T-helper 2 cell treated with Interferon-gamma antibody and Interleukin-4, amounts not matched to agents 5 μg/mL and 100 μg/mL, for 36 hours (primary cell): ENCODE measurements at regions not wholly inside any gene's neighbourhood (a gene's known extent, or its start where the extent isn't known, plus 50 kb on each side); places are given as distances from the start of the nearest gene placed in this dataset.

ENCODE experiments used
- DNase-seq: peaks from one replicate; pipeline ENCODE4 v3.0.0; 2021; ENCODE audit warnings: low spot score
- H3K27ac Mint-ChIP-seq: one replicate; pipeline ENCODE4 v1.8.0; 2021; ENCODE audit warnings: mild to moderate bottlenecking, mixed read lengths
- H3K27me3 Mint-ChIP-seq: one replicate; pipeline ENCODE4 v1.8.0; 2021; ENCODE audit warnings: low read depth, mixed read lengths
- H3K36me3 Mint-ChIP-seq: one replicate; pipeline ENCODE4 v1.8.0; 2021; ENCODE audit warnings: low read depth, mixed read lengths
- H3K4me1 Mint-ChIP-seq: one replicate; pipeline ENCODE4 v1.8.0; 2021; ENCODE audit warnings: low read depth, mixed read lengths
- H3K4me3 Mint-ChIP-seq: one replicate; pipeline ENCODE4 v1.8.0; 2022; ENCODE audit warnings: mild to moderate bottlenecking, moderate library complexity, mixed read lengths
- H3K9me3 Mint-ChIP-seq: one replicate; pipeline ENCODE4 v1.8.0; 2021; ENCODE audit warnings: mixed read lengths

DNA sequence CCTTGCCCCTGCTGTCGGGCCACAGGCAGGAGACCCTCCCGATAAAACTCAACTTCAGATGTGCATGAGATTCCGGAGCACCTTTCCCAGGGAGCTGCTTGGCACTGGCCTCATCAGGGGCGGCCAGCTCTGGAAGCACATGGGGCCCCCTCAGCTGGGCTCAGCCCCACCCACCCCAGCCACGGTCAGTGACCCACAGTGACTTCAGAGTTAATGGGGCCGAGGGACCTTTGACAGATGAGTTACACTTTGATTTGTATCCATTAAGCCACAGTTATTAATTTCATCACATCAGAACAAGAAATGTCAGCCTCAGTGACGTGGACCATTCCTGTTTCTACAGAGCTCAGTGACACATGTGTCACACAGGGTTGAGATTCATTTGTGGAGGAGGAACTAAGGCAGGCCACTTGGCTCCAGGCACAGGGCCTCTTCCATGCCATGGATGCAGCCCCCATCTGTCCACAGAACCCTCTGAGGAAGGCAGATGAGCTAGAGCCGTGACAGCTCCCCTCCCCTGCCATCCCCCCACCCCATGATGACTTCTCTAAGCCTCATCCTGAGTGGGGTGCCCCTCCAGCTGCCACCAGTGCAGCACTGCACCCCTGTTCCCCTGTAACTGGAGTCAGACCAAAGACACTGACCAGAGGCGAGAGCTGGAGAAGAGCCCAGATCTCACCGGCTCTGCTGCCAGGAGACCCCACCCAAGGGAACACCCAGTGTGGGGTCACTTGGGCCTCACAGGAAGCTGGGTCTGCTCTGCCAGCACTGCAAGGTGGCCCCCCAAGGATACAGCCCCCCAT is 69.4 kb upstream of the ADAMTS2 start:
- Mint-ChIP-seq H3K4me1 (no peaks in the 10 kb centered on the region), H3K9me3 (no peaks in the 10 kb centered on the region), H3K4me3 (no peak overlapping the region), H3K27me3 (no peaks in the 10 kb centered on the region), H3K36me3 (no peaks in the 10 kb centered on the region), H3K27ac (no peak overlapping the region)
- no peak for DNase-seq

DNA sequence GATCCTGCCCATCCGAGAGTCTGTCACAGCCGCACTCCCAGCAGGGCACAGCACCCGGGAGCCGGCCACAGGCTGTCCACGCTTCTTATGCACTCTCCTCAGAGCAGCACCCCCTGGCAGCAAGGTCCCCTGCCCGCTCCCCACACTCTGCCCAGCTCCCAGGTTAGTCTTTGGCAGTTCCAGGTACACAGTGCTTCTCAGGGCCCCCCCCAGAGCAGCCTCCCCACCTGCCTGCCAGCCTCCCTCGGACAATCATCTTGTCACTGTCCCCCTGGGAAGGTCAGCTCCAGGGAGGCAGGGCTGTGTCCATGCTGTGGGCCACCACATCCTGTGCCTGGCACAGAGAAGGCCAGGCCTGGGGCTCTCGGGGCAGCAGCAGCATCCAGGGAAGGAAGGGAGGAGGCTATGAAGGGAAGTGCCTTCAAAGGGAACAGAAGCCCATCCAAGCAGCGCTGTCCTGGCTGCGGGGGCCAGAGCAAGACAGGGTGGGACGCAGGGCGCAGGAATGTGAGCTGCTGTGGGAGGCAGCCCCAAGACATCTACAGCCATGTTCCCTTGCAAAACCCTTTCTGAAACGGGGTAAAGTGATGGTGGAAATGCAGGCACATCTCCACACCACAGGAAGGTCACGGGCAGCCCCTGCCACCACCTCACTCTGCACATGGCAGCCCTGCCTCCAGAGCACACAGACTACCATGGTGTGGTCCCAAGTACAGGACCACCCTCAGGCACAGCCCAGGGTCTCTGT is 68.6 kb upstream of the ADAMTS2 start:
- Mint-ChIP-seq H3K4me1 (no peaks in the 10 kb centered on the region), H3K27ac (no peak overlapping the region), H3K36me3 (no peaks in the 10 kb centered on the region), H3K27me3 (no peaks in the 10 kb centered on the region), H3K9me3 (no peaks in the 10 kb centered on the region), H3K4me3 (no peak overlapping the region)
- no peak for DNase-seq

DNA sequence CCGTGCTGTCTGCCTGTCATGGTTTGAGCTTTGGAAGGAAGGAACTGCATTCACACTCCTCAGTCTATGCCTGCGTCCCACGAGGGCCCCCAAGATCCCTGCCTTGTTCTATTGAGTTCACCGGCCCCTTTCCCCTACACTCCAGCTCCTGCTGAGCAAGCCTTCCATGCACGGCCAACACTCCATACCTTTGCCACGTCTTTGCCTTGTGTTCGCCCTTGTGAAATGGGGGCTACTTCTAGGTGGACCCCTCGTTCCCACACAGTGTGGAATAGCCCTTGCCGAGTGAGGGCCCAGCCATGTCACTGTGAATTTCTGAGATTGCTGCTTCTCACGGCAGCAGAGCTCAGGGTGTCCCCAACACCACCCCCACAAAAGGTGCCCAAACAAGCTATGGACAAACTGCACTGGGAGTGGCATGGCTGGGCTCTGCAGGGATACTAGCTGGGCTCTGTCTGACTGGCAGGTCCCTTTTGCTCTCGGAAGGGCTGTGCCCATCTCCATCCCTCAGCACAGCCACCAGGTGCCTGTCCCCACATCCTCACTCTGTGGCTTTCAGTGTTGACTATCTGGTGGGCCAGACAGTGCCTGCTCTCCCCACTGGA is 67.9 kb upstream of the ADAMTS2 start:
- Mint-ChIP-seq H3K4me3 (no peak overlapping the region), H3K9me3 (no peaks in the 10 kb centered on the region), H3K36me3 (no peaks in the 10 kb centered on the region), H3K27ac (no peak overlapping the region), H3K4me1 (no peaks in the 10 kb centered on the region), H3K27me3 (no peaks in the 10 kb centered on the region)
- DNase-seq = no peak

DNA sequence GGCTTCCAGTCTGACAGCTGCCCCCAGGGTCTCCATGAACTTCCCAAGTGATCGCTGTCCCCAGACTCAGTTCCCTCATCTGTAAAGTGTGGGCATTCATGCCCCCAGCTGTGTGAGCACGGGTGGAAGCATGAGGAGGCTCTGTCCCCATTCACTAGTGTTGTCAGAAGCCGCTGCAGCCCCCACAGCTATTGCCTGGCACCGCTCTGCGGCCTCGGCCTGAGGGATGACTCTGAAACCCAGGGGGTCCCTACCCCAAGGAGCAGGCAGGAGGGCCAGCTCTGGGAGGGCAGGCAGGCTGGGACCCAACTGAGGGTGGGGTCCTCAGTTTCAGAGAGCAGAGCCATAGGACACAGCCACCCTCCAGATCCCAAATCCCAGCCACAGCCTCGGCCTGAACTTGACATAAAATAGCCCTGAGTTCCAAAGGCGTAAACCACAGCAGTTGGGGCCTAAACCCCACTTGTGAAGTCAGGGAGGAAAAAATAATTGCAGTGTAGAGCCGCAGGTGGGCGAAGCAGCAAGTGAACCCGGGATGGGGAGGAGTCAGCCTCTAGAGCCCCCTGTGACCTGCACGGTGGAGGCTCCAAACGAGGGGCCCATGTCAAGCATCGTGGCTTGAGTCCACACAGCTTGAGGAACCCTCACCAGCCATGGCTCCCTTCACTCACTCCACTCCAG is 66.0 kb upstream of the ADAMTS2 start:
- no peak overlapping the region for H3K4me3 Mint-ChIP-seq
- H3K27me3 Mint-ChIP-seq = no peaks in the 10 kb centered on the region
- no peak for DNase-seq
- H3K36me3 Mint-ChIP-seq = no peaks in the 10 kb centered on the region
- no peaks in the 10 kb centered on the region for H3K9me3 Mint-ChIP-seq
- H3K27ac Mint-ChIP-seq = no peak overlapping the region
- H3K4me1 Mint-ChIP-seq = no peaks in the 10 kb centered on the region

DNA sequence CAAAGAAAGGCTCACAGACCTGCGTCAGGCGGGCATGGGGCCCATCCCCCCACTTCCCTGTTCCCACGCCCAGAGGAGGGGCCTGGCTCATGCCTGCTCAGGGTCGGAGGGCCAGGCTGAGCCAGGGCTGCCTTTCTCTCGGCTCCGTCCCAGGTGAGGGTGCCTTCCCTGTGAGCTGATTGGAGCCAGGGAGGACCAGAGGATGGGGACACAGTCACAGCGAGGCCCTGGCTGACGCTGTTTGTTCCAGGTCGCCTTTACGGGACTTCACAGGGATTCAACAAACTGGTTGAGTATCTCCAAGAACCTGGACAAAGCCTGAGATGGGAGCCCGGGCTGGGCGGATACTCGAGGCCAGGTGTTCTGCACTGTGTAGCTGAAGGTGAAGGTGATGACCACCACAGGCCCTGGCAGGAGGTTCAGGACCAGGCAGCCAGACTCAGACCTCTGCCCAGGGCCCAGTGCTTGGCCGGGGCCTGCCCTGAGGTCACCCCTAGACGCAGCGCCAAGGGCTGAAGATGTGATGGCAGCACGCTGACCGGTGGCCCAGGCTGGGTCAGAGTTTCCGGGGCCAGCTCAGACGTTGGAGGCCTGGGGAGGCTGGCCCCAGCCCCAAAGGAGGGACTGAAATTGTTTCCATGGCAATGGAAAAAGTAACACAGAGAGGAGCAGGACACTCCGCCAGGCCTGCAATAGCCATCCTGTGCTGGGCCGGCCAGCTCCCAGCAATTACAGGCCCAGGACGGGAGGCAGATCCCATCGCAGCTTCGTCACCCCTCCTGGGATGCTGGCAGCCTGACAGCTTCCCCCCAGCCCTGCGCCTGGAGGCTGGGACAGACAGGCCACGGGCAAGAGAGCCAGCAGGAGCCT is 65.3 kb upstream of the ADAMTS2 start:
- no peak for DNase-seq
- no peak overlapping the region for H3K27ac Mint-ChIP-seq
- H3K27me3 Mint-ChIP-seq = no peaks in the 10 kb centered on the region
- no peaks in the 10 kb centered on the region for H3K36me3 Mint-ChIP-seq
- no peaks in the 10 kb centered on the region for H3K4me1 Mint-ChIP-seq
- no peak overlapping the region for H3K4me3 Mint-ChIP-seq
- H3K9me3 Mint-ChIP-seq = no peaks in the 10 kb centered on the region

DNA sequence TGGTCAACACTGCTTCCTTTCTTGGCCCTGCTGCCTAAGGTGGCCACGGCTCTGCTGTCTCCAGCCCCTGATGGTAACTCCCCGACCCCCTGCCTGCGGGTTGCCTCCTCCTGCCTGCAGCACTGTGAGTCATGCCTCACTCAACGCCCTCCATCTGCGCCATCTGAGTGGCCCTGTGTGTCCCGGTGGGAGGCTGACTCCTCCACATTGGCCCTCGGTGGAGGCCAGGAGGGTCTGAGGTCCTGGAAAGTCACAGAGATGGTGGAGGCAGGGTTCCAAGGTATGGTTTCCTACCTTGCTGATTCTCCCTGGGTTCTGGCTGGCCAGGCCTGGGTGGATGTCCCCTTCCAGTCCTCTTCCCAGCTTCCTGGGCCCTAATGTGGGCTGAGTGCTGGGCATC is 64.5 kb upstream of the ADAMTS2 start:
- Mint-ChIP-seq H3K4me3 (no peak overlapping the region), H3K27me3 (no peaks in the 10 kb centered on the region), H3K9me3 (no peaks in the 10 kb centered on the region), H3K4me1 (no peaks in the 10 kb centered on the region), H3K27ac (no peak overlapping the region), H3K36me3 (no peaks in the 10 kb centered on the region)
- DNase-seq = no peak

DNA sequence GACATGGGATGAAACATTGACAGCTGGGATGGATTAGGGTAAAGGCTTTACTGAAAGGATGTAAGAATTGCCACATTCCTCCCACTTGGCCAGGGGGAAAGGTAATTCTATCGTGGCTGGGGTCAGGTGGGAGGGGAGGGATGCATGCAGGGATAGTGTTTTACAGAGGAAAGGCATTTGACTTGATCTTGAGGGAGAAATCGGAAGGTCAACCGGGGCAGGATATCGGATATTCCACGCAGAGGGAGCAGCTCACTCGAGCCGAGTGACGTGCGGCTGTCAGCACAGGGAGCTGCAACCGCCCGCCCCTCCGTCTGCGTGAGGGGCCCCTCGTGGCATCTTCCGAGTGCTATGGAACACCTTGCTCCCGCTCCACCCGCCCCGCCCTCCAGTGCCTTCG is 63.4 kb upstream of the ADAMTS2 start:
- no peaks in the 10 kb centered on the region for H3K9me3 Mint-ChIP-seq
- no peaks in the 10 kb centered on the region for H3K27me3 Mint-ChIP-seq
- H3K27ac Mint-ChIP-seq = no peak overlapping the region
- no peaks in the 10 kb centered on the region for H3K36me3 Mint-ChIP-seq
- H3K4me1 Mint-ChIP-seq = no peaks in the 10 kb centered on the region
- DNase-seq = no peak
- no peak overlapping the region for H3K4me3 Mint-ChIP-seq

DNA sequence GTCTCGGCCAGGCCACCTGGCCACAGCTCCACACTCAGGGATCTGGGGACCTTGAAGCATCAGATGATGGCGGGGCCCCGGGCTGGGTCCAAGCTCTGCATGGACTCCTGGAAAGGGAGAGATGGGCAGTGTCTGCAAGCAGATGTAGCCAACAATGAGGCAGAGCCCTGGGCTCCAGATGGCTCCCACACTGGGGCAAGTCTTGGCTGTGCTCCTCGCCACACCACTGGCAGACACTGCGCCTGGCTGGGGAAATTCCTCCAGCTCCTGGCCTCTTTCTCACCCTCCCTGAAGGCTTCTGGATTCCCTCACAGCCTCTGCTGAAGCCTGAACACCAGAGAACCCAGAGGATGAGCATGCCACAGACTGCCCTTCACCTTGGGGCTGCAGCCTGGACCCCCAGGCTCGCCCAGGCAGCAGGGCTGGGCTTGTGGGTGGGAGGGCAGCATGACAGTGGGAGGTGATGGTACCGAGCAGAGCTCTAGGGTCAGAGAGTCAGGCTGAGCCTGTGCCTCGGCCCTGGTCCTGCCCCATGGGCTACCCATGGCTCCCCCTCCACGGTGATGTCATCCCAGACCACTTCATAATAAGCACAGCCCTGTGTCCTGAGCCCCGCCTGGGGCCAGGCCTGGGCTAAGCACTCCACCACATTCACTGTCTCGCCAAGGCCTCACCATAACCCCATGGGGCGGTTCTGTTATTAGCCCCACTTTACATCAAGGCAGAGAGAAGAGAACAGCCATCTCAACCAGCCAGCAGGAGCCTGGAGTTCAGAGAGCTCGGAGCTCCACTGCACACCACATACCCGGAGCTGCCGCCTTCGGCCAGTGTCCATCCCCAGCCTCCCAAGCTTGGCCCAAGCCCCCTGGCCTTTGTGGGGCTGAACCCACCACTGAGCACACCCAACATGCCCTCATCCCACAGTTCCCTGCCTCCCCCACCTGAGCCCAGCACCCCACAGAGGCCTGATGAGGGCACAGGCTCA is 62.2 kb upstream of the ADAMTS2 start:
- Mint-ChIP-seq H3K4me3 (no peak overlapping the region), H3K9me3 (peaks cover 4% of the 10 kb centered on the region), H3K4me1 (no peaks in the 10 kb centered on the region), H3K36me3 (no peaks in the 10 kb centered on the region), H3K27me3 (no peaks in the 10 kb centered on the region), H3K27ac (no peak overlapping the region)
- no peak for DNase-seq

DNA sequence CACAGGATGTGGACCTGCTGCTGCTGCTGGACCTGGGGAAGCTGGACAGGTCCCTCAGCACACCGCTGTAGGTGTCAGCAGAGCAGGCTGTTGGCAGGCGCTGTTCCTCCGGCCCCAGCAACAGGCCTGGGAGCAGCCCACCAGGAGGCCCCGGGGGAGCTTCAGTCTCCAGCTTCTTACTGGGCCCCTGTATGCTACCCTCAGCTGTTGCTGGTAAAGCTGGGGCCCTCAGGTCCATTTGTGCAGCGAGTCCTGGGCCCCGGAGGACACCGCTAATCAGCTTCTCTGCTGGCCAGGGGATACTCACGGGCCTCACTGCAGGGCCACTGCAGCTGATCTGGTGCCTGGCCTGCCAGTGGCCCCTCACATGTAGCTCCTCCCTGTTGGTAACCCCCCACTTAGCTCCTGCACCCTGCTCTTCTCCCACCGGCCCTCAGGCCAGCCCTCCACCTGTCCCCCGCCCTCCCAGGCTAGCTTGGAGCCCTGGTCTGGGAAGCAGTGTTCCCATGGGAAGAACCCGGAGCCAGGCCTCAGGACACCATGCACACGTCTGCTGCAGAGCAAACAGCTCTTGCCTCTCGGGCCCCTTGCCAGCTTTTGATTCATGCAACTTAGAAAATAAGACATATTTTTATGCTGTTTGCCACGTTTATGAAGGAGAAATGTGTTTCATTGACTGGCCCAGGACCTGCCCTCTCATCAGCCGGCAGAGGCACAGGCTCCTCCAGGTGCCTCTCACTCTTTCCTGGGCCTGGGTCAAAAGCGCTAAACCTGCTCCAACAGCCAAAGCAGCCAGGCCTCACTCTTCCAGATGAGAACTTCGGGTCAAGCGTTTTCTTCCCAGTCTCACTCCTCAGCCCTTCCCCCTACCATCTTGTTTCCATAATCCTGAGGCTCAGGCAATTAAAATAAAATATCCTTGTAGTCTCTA is 61.0 kb upstream of the ADAMTS2 start:
- H3K4me1 Mint-ChIP-seq = no peaks in the 10 kb centered on the region
- H3K9me3 Mint-ChIP-seq = peaks cover 15% of the 10 kb centered on the region
- H3K27me3 Mint-ChIP-seq = no peaks in the 10 kb centered on the region
- no peak overlapping the region for H3K4me3 Mint-ChIP-seq
- no peak for DNase-seq
- H3K36me3 Mint-ChIP-seq = no peaks in the 10 kb centered on the region
- no peak overlapping the region for H3K27ac Mint-ChIP-seq

DNA sequence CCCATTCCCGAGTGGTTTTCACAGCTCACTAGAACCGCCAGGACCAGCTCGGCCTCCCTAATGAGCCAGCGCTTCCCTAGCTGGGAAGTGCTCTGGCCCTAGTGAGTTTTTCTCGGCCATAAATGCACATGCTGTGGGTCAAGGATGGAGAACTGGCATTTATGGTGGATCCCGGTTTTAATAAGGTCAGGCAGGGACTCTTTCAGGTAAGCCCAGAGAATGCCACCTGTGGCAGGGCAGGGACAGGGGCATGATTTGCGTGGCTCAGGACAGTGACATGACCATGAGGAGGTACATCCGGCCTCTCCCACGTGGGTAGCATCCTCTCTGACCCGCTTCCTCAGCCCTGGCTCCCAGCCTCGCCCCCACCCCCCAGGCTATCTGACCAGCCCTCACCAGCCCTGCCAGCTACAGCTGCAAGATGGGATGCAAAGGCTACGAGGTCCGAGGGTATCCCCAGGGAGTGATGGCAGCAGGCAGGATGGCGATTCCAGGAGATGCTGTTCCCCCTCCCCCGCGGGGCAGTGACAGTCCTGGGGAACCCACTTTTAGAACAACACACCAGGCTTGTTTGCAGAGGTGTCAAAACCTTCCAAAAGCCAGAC is 60.3 kb upstream of the ADAMTS2 start:
- Mint-ChIP-seq H3K4me1 (no peaks in the 10 kb centered on the region), H3K4me3 (no peak overlapping the region), H3K27me3 (no peaks in the 10 kb centered on the region)

DNA sequence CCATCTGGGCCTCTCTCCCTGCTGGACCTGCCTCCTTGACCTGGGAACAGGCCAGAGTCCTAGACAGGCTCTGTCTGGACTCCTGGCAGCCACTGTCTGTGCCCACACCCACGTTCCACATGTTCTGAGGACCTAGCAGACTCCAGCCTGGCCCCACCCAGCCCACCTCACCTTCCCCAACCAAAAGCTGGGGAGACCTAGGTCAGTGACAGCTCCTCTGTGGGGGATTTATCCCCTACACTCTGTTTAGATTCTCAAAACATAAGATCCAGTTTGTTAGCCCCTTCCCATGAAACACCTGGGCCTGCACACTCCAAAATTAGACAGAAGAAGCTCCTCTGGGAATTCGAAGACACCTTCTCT is 59.8 kb upstream of the ADAMTS2 start:
- no peak overlapping the region for H3K4me3 Mint-ChIP-seq

More for the DNA sequence above, 60.3 kb upstream of the ADAMTS2 start:
- DNase-seq = no peak
- Mint-ChIP-seq H3K9me3 (peaks cover 22% of the 10 kb centered on the region), H3K36me3 (no peaks in the 10 kb centered on the region), H3K27ac (no peak overlapping the region)

More for the DNA sequence above, 59.8 kb upstream of the ADAMTS2 start:
- H3K36me3 Mint-ChIP-seq = no peaks in the 10 kb centered on the region
- peaks cover 26% of the 10 kb centered on the region for H3K9me3 Mint-ChIP-seq
- H3K4me1 Mint-ChIP-seq = no peaks in the 10 kb centered on the region
- no peak for DNase-seq
- no peak overlapping the region for H3K27ac Mint-ChIP-seq
- H3K27me3 Mint-ChIP-seq = no peaks in the 10 kb centered on the region
